Right ventricle myocardium inferior (tissue), 1 donor: ENCODE measurements at regions not wholly inside any gene's neighbourhood (a gene's known extent, or its start where the extent isn't known, plus 50 kb on each side); places are given as distances from the start of the nearest gene placed in this dataset.

Experiments
- ATAC-seq: fragments of 200-7000 bp; cut with Tn5 transposase; one replicate; pipeline ENCODE4 v1.9.1; 2020; ENCODE audit warnings: mild to moderate bottlenecking, moderate library complexity
- DNase-seq: peaks from one replicate; pipeline ENCODE4 v3.0.0; 2021; ENCODE audit errors: missing footprints
- intact Hi-C: fragments of 100-400 bp; cut with DNase I; formaldehyde crosslinking; loops from one replicate; pipeline ENCODE4 v1.11.0; 2022
- donor health status: DM: no; HTN: yes; CAD: no; lungs with severe emphysema.

GRCh38 chr15:49742381-49742780 is 121.5 kb downstream of the DTWD1 start:
- intact Hi-C loops, result no loop called here
- DNase-seq (no peak), ATAC-seq (peak; percentile 82)

- no peak for ATAC-seq
- intact Hi-C loops, result no loop called here
Measured at GRCh38 chr15:49747340-49747739, 126.5 kb downstream of the DTWD1 start.

GRCh38 chr15:49748791-49749190 is 127.9 kb downstream of the DTWD1 start:
- intact Hi-C loops, result no loop called here
- ATAC-seq (no peak), DNase-seq (no peak)

More at GRCh38 chr15:49747340-49747739, 126.5 kb downstream of the DTWD1 start:
- no peak for DNase-seq

GRCh38 chr15:49750553-49750952 is 129.7 kb downstream of the DTWD1 start:
- intact Hi-C loops, result no loop called here
- DNase-seq (no peak), ATAC-seq (no peak)

GRCh38 chr15:49751191-49751590 is 130.3 kb downstream of the DTWD1 start:
- ATAC-seq (peak; percentile 42), DNase-seq (no peak)
- intact Hi-C loops, result no loop called here

GRCh38 chr15:49751751-49752150 is 130.9 kb downstream of the DTWD1 start:
- ATAC-seq (no peak), DNase-seq (no peak)
- intact Hi-C loops, result no loop called here

- no peak for DNase-seq
- ATAC-seq, result no peak
- intact Hi-C loops, result no loop called here
Measured at GRCh38 chr15:49752517-49752916, 131.7 kb downstream of the DTWD1 start.

- no peak for DNase-seq
- ATAC-seq, result no peak
- intact Hi-C loops, result no loop called here
Measured at GRCh38 chr15:49758456-49758855, 137.6 kb downstream of the DTWD1 start.

GRCh38 chr15:49758856-49759255 is 138.0 kb downstream of the DTWD1 start:
- intact Hi-C loops, result no loop called here
- DNase-seq (no peak), ATAC-seq (no peak)

GRCh38 chr15:49760749-49761148 is 139.9 kb downstream of the DTWD1 start:
- intact Hi-C loops, result no loop called here

GRCh38 chr15:49769225-49769624 is 148.4 kb downstream of the DTWD1 start:
- ATAC-seq, result no peak
- DNase-seq, result no peak
- intact Hi-C loops, result no loop called here

More at GRCh38 chr15:49760749-49761148, 139.9 kb downstream of the DTWD1 start:
- no peak for DNase-seq
- ATAC-seq, result no peak

GRCh38 chr15:49789436-49789835 is 168.6 kb downstream of the DTWD1 start:
- intact Hi-C loops, result no loop called here
- ATAC-seq (no peak), DNase-seq (no peak)

- intact Hi-C loops, result no loop called here
- DNase-seq (no peak), ATAC-seq (no peak)
Measured at GRCh38 chr15:49793943-49794342, 173.1 kb downstream of the DTWD1 start.

GRCh38 chr15:49801796-49802195 is 180.9 kb downstream of the DTWD1 start:
- DNase-seq, result no peak
- no peak for ATAC-seq
- intact Hi-C loops, result no loop called here
